Umbilical cord (tissue), 1 donor: ENCODE measurements at regions not wholly inside any gene's neighbourhood (a gene's known extent, or its start where the extent isn't known, plus 50 kb on each side); places are given as distances from the start of the nearest gene placed in this dataset.
A peak's percentile ranks its signal among the peaks of the same experiment; 100 is the strongest.
"Not testable (repeated sequence)": the region's sequence is repeated elsewhere in the genome, so short reads cannot be mapped to it uniquely, and the experiment has no call there.

Experiments
- DNase-seq: peaks from one replicate; pipeline ENCODE4 v3.0.0-alpha.2; 2015; ENCODE audit warnings: low spot score

DNA sequence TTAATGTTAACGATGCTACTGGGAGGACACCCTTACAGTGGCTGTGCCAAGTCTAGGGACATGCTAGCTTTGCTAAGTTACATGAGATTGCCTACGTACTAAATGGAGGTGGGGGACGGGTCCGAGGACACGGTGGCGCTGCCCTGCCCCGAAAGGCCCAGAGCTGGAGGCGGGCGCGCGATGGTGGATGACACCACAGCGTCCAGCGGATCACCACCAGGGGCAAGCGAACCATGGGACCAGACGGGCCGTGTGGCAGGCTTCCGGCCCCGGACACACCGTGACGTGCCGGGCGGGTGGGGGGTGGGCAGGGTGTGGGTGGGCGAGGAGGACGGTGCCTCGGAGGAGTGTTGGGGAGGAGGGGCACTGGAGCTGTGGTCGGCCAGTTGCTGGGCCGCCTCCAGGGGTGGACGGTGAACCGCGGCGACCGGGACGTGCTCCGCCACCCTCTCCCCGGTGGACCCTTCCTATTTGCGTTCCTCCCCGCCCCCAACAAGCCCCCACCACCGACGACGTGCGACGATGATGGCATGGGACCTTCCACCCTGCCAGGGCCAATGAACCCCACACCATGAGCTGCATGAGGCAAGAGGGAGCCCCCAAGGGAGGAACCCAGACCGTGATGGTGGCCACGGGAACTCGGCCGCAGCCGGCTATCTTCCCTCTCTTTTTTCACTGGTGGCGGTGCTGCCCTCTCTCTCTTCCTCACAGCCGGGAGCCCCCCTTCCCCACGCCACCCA, 773.3 kb upstream of the DEFB115 start:
- DNase-seq: no peak

DNA sequence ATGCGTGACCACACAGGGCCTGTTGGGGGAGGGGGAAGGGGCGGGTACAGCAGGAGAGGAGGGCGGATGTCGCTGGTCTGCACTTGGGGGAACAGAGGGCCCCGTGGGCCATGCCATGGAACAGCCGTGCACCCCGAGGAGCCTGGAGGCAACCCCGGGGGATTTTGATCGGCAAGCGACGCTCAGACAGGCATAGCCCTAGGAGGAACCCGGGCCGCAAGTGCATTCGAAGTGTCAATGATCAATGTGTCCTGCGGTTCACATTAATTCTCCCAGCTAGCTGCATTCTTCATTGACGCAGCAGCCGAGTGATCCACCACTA, 772.8 kb upstream of the DEFB115 start:
- DNase-seq: no peak

DNA sequence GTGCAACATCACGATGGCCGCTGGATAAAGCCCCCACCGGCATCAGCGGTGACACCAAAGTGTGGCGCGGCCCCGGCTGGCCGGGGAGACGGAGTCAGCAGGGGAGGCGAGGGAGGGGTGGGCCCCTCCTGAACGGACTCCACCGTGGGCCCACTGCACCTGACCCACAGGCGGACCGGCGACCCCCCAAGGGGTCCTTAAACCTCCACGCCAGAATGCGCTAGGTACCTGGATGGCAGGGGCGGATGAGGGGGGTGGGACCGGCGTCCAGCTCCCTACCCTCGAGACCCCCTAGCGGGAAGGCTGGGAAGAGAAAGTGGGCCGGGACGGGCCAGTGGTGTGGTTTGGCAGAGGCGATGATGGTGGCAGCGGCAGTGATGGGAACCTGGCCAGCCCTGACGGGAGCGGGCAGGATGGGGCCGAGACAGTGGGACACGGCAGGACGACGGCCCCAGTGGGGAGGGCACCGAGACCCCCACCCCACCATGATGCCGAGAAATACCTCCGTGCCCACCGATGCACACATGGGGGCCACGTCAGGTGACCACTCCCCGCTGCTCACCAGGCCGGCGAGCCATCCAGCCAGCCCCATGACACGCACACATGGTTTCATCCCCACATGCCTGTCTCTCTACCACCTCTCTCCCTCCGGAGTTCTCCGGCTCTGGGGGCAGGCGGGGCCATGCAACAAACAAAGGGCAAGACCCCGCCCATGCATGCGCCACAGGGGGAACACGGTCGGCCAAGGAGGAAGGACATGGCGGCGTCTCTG, 771.9 kb upstream of the DEFB115 start:
- no peak for DNase-seq

DNA sequence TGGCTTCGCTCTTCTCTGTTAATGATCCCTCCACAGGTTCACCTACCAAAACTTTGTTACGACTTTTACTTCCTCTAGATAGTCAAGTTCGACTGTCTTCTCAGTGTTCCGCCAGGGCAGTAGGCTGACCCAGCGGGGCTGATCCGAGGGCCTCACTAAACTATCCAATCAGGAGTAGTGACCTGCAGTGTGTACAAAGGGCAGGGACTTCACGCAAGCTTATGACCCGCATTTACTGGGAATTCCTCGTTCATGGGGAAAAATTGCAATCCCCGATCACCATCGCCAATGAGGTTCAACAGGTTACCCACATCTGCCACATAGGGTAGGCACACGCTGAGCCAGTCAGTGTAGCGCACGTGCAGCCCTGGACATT, 771.4 kb upstream of the DEFB115 start:
- DNase-seq: no peak

DNA sequence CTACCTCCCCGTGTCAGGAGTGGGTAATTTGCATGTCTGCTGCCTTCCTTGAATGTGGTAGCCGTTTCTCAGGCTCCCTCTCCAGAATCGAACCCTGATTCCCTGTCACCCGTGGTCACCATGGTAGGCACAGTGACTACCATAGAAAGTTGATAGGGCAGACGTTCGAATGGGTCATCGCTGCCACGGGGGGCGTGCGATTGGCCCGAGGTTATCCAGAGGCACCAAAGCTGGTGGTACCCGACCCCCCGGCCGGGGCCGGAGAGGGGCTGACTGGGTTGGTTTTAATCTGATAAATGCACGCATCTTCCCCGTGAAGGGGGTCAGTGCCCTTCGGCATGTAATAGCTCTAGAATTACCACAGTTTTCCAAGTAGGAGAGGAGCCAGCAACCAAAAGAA, 770.0 kb upstream of the DEFB115 start:
- DNase-seq: not testable (repeated sequence)

DNA sequence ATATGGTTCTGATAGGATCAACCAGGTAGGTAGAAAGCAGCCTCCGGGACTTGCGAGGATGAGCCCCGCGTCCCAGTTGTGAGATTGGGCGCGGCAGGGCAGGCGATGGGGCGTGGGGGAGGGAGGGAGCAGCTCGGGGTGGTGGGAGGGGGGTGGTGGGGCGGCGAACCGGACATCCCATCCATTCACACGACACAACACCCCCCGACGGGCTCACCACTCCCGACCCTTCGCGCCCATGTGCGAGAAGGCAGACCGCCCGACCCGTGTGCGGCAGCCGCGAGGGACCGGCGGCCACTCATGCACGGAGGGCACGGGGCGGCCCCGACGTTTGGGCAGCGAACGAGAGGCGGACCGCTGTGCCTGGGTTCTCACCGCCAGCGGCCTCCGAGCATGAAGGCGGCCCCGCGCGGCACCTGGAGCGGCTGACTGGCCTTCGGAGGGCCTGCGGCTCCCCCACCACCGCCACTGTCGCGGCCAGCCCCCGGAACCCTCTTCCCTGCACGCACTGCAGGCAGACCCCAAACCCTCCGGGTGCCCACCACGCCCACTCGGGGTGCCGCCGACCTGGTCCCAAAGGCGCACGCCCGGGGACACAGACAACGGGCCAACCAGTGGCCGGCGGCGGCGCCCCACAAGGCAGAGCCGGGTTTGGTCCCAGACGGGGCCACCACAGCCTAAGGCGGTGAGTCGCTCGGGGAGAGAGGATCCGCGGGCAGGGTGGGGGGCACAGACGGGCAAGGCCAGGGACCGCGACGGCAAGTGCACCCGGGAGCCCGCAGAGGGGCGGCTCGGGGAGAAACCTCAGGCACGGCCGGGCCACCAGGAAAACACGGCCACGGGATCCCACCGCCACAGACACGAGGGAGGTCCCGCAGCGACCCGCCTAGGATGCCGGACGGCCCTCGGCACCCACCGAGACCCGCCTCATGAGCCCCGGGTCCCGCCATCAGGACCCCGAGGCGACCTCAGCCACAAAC, 769.2 kb upstream of the DEFB115 start:
- no peak for DNase-seq

DNA sequence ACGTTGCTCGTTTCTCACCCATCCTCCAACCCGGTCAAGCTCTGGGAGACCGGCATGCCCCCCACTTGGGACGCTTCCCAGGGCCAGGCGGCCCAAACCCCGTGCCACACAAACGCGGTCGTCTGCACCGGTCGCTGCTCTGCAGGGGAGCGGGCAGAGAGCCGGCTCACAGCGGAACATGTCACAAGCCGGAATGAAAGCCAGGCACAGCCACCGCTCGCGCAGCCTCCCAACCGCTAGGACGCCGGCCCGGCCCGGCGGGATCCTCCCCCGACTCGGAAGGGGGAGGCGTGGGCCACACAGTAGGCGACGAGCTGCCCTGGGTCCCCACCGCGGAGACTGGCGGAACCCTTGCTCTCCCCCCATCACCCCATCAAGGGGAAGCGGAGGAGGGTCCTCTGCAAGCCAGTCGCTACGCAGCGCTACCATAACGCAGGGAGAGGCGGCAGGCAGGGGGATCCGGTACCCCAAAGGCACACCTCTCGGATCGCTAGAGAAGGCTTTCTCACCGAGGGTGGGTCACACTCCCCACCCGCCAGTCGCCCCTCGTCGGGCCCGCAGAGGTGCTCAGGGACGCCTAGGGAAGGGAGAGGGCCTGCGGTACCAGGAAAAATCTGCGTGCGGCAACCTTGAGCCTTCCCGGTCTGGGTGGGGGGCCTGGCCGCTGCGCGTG, 768.4 kb upstream of the DEFB115 start:
- no peak for DNase-seq

DNA sequence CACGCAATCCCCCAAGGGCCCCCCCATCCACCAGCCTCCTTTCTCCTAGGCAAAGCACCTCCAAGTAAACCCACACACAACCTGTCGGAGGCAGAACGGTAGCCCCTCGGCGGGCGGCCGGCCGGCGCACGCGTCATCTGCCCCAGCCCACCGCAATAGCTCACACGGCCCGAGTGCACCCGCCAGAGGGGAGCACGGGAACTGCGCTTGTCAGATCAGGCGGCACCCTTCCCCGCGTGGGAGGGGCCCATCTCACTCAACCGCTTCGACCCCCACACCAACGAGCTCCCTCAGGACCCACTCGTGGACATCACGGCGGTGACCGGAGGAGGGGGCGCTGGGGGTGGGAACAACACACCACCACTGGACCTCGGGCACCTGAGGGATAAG, 767.9 kb upstream of the DEFB115 start:
- DNase-seq: no peak

DNA sequence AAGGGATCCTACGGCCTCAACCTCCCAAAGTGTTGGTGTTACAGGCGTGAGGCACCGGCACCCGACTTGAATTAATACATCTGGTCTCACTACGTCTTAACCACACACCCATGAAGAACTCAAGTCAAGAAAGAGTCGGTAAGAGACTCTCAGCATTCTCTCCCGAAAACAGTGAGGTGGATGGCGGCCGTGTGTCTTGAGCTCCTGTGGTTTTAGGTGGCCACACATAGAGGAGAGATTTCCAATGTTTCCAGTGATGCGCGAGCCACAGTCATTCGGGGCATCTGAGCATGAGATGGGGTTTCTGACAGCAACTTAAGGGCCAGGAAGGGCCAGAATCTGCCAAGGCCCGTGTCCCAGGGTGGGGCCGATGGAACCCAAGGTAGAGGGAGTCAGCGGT, 766.4 kb upstream of the DEFB115 start:
- no peak for DNase-seq

DNA sequence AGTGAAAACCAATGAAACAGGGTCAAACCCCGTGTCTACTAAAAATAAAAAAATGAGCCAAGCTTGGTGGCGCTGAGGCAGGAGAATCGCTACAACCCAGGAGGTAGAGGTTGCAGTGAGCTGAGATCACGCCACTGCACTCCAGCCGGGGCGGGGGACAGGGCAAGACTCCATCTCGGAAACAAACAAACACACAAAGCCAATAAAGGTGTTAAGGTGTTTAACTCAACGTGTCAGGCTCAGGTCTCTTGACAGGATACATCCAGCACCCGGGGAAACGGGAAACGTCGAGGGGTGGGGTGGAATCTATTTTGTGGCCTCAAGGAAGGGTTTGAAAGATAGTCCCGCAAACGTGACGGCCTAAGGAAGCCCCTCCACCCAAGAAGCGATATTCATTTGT, 760.8 kb upstream of the DEFB115 start:
- DNase-seq: not testable (repeated sequence)

DNA sequence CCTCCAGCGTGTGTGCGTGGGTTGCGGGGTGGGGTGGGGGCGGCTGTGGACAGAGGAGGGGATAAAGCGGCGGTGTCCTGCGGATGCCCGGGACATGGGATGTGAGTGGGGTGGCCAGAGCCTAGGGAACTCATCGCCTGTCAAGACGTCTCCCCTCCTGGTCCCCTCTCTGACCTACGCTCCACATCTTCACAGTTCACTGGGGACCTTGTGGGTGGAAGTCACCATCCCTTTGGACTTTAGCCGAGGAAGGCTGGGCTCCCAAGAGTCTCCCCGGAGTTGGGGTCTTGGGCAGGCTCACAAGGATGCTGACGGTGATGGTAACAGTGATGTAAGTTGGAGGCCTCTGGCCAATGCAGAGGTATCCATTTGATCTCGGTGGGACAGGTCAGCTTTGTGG, 760.3 kb upstream of the DEFB115 start:
- not testable (repeated sequence) for DNase-seq

DNA sequence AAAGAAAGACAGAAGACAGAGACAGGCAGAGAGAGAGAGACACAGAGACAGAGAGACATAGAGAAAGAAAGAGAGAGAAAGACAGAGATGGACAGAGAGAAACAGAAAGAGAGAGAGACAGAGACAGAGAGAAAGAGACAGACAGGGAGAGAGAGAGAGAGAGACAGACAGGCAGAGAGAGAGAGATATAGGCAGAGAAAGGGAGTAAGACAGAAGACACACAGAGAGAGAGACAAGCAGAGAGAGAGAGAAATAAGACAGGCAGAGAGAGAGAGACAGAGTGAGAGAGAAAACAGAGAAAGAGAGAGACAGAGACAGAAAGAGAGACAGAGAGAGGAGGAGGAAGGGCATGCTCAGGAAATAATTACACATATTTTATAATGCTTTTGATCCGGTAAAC, 758.3 kb upstream of the DEFB115 start:
- no peak for DNase-seq

DNA sequence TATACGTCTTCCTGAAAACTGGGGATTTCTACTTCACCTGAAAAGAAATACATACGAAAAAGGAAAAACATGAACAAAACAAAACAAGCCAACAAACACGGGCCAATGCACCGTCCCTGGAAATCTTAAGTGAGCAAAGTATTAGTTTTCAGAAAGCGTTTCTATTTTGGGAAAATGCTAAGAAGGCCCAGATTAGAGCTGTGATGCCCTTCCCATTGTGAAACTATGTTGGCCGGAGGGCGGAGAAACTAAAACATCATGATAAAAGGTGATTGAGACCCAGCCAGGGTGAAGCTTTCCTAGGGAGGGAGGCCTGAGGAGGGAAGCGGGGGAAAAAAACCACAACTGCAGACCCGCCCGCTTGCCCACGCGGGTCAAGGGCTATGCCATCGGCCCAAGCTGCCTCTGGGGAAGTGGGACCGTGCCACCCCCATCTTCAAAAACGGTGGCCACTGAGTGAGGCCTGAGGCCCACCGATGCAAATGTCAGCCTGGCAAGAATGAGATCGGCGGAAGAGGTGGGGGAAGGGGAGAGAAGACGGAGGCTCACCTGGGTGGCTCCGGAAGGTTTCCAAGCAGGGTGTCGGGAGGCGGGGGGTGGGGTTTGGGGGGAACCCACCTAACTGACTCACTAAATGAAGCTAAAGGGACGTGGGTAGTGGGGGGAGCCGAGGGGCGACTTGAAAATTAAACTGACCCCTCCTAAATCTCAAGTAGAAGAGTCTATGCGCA, 757.6 kb upstream of the DEFB115 start:
- not testable (repeated sequence) for DNase-seq

DNA sequence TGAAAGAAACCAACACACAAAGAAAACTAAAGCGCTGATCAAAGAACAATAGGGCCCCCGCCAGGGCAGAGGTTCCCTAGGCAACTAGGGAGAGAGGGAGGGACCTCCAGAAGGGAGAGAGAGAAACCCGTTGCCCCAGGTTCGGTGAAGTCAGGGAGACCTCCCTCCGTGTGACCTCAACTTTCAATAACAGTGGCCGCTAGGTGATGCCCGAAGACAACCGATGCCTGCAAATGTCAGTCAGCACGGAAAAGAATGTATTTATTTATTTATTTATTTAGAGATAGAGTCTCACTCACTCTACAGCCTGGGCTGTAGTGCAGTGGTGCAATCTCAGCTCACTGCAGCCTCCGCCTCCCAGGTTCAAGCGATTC, 757.0 kb upstream of the DEFB115 start:
- peak; percentile 41 for DNase-seq

DNA sequence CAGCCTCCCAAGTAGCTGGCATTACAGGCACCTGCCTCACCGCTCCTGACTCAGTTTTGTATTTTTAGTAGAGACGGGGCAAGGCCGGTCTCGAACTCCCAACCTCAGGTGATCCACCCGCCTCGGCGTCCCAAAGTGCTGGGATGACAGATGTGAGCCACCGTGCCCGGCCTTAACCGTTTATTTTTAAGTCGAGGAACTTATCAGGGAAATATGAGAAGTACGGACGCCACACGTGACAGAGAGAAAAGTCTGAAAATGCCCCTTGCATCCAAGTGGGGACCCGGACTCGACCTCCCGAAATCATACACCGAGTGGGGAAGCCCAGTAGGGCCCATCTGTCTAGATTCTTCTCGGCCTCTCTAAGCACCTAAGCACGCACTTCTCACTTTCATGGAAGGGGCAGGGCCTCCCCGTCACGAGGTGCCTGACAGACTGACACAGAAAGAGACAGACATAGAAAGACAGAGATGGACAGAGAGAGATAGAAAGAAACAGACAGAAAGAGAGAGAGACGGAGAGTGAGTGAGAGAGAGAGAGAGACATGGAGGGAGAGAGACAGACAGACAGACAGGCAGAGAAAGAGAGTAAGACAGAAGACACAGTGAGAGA, 756.5 kb upstream of the DEFB115 start:
- no peak for DNase-seq

DNA sequence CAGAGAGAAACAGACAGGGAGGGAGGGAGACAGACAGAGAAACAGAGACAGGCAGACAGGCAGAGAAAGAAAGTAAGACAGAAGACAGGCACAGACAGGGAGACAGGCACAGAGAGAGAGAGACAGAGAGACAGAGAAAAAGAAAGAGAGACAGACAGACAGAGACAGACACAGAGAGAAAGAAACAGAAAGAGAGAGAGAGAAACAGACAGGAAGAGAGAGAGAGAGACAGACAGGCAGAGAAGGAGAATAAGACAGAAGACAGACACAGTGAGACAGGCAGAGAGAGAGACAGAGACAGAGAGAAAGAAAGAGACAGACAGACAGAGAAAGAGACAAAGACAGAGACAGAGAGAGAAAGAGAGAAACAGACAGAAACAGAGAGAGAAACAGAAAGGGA, 754.8 kb upstream of the DEFB115 start:
- no peak for DNase-seq

DNA sequence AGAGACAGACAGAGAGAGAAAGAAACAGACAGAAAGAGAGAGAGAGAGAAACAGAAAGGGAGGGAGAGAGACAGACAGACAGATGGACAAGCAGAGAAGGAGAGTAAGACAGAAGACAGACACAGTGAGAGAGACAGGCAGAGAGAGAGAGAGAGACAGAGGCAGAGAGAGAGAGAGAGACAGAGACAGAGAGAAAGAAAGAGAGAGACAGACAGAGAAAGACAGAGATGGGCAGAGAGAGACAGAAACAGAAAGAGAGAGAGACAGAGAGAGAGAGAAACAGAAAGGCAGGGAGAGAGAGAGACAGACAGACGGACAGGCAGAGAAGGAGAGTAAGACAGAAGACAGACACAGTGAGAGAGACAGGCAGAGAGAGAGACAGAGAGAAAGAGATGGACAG, 754.3 kb upstream of the DEFB115 start:
- not testable (repeated sequence) for DNase-seq

DNA sequence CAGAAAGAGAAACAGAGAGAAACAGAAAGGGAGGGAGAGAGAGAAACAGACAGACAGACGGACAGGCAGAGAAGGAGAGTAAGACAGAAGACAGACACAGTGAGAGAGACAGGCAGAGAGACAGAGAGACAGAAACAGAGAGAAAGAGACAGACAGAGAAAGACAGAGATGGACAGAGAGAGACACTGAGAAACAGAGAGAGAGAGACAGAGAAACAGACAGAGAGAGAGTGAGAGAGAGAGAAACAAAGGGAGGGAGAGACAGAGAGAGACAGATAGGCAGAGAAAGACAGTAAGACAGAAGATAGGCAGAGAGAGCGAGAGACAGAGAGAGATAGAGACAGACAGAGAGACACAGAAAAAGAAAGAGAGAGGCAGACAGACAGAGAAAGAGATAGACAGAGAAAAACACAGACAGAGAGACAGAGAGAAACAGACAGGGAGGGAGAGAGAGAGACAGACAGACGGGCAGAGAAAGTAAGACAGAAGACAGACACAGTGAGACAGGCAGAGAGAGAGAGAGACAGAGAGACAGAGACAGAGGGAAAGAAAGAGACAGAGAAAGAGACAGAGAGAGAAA, 753.4 kb upstream of the DEFB115 start:
- no peak for DNase-seq

DNA sequence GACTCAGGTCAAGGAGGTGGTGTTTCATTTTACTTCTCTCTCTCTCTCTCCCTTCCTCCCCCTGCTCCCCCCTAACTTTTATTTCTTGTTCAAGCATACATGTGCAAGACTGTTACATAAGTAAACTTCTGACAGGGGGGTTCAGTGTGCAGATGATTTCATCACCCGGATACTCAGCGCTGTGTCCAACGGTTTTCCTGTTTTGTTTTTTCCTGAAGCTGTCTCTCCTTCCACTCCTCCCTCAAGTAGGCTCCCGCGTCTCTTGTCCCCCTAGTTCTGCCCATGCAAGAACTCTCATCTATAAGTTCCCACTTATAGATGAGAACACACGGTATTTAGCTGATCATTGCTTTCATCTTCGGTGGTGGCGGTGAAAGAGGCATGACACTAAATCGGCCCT, 751.9 kb upstream of the DEFB115 start:
- no peak for DNase-seq

DNA sequence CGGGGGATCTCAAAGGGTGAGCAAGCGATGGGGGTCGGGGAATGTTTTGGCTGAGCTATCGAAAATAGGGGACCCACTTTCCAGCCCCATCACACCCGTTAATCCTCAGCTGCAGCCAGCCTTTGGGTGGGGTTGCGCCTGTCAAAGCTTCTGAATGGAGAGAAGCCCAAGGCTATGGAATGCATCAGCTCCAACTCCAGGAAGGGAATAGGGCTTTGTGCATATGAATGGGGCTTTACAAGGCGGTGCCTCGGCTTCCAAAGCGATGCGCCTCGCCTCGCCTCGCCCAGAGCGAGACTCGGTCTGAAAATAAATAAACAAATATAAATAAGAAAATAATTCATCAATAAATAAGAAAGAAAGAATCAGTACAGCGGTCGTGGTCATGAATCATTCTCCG, 751.4 kb upstream of the DEFB115 start:
- DNase-seq: no peak
